Keratinocyte (primary cell): ENCODE measurements at regions not wholly inside any gene's neighbourhood (a gene's known extent, or its start where the extent isn't known, plus 50 kb on each side); places are given as distances from the start of the nearest gene placed in this dataset.

Experiments
- DNase-seq: peaks from one replicate; pipeline ENCODE4 v3.0.0-alpha.2; 2011; ENCODE audit warnings: low read depth, missing footprints, low spot score
- FAIRE-seq: peaks from 2 replicates; lab custom pipeline; 2011; peaks lifted over from hg19 to GRCh38; lab: Jason Lieb, UNC
- H2AFZ ChIP-seq: 2 replicates; pipeline ENCODE4 v1.6.0; 2012; ENCODE audit warnings: low read length, control low read depth, inconsistent platforms; ENCODE audit not compliant: control insufficient read depth
- H3K27ac ChIP-seq: 2 replicates; pipeline ENCODE4 v1.5.1; 2011; ENCODE audit warnings: low read length; ENCODE audit not compliant: control insufficient read depth, insufficient read depth
- H3K27me3 ChIP-seq: 3 replicates; pipeline ENCODE4 v1.6.0; 2011; ENCODE audit warnings: low read length; ENCODE audit not compliant: control insufficient read depth, insufficient read depth; ENCODE audit errors: extremely low read depth
- H3K36me3 ChIP-seq, 2 experiments: 2 replicates in 1 of 2; 3 replicates in 1 of 2; pipeline ENCODE4 v1.5.1; 2011; ENCODE audit warnings: low read length in 2 of 2, mild to moderate bottlenecking in 1 of 2; ENCODE audit not compliant: control insufficient read depth in 2 of 2, insufficient read depth in 2 of 2; ENCODE audit errors: extremely low read depth in 1 of 2
- H3K4me1 ChIP-seq: 3 replicates; pipeline ENCODE4 v1.5.1; 2011; ENCODE audit warnings: low read length; ENCODE audit not compliant: control insufficient read depth, insufficient read depth; ENCODE audit errors: extremely low read depth
- H3K4me2 ChIP-seq: 3 replicates; pipeline ENCODE4 v1.6.0; 2011; ENCODE audit warnings: low read depth, low read length; ENCODE audit not compliant: control insufficient read depth, insufficient read depth; ENCODE audit errors: extremely low read depth
- H3K4me3 ChIP-seq, 3 experiments: fragments of 200-600 bp in 1 of 3; sonication (generic) in 1 of 3; 2 replicates in 2 of 3; 3 replicates in 1 of 3; pipeline ENCODE4 v1.5.1; 2011 to 2016; ENCODE audit warnings: low read length in 3 of 3, mild to moderate bottlenecking in 3 of 3, control low read depth in 2 of 3, inconsistent platforms in 1 of 3, low read depth in 1 of 3, mixed read lengths in 1 of 3, mixed run types in 1 of 3, moderate library complexity in 1 of 3; ENCODE audit not compliant: control insufficient read depth in 2 of 3, insufficient read depth in 2 of 3; ENCODE audit errors: extremely low read depth in 1 of 3
- H3K79me2 ChIP-seq: 2 replicates; pipeline ENCODE4 v1.6.0; 2012; ENCODE audit warnings: low read length; ENCODE audit not compliant: control insufficient read depth, insufficient read depth
- H3K9ac ChIP-seq: 3 replicates; pipeline ENCODE4 v1.6.0; 2011; ENCODE audit warnings: low read length; ENCODE audit not compliant: control insufficient read depth, insufficient read depth; ENCODE audit errors: extremely low read depth
- H3K9me1 ChIP-seq: 3 replicates; pipeline ENCODE4 v1.6.0; 2011; ENCODE audit warnings: low read length; ENCODE audit not compliant: control insufficient read depth, insufficient read depth; ENCODE audit errors: extremely low read depth
- H3K9me3 ChIP-seq: 2 replicates; pipeline ENCODE4 v1.5.1; 2012; ENCODE audit warnings: low read depth, low read length; ENCODE audit not compliant: control insufficient read depth
- H4K20me1 ChIP-seq: 3 replicates; pipeline ENCODE4 v1.6.0; 2011; ENCODE audit warnings: low read length; ENCODE audit not compliant: control insufficient read depth, insufficient read depth; ENCODE audit errors: extremely low read depth
- CTCF ChIP-seq, 3 experiments: IDR thresholded peaks in 1 of 3; conservative IDR thresholded peaks in 1 of 3; optimal IDR thresholded peaks in 1 of 3; 2 replicates in 2 of 3; 3 replicates in 1 of 3; pipeline versions ENCODE3 to v1.5.1; 2011; ENCODE audit warnings: low read length in 3 of 3, mild to moderate bottlenecking in 3 of 3, moderate library complexity in 2 of 3, control low read depth in 1 of 3, inconsistent platforms in 1 of 3; ENCODE audit not compliant: insufficient read depth in 2 of 3; ENCODE audit errors: extremely low read depth in 1 of 3
- EZH2 ChIP-seq: IDR thresholded peaks from one replicate; pipeline ENCODE4 v1.6.1; 2012; ENCODE audit warnings: inconsistent platforms, mild to moderate bottlenecking, low read length, moderate library complexity
- dilution Hi-C: fragments of 300-500 bp; cut with MboI; formaldehyde crosslinking; loops from one replicate; pipeline ENCODE4 v1.7.0; 2020; ENCODE audit warnings: low sequenced_read_pairs; ENCODE audit not compliant: extremely low pct_ligation_motif_present

GRCh38 chr4:23333556-23333945, 556.3 kb downstream of the PPARGC1A start:
- peak overlapping the region; percentile 5 for H3K27ac ChIP-seq
- H3K36me3 ChIP-seq: no peaks in the 10 kb centered on the region
- no peak overlapping the region for H2AFZ ChIP-seq
- TF ChIP-seq CTCF (optimal IDR thresholded peaks at IDR 0.05 in 1 of 3, IDR thresholded peaks at IDR 0.05 in 1 of 3, conservative IDR thresholded peaks at IDR 0.05 in 1 of 3; ENCODE audit: extremely low read depth in 1 of 3, insufficient read depth in 2 of 3, low read length in 3 of 3): no peak
- TF ChIP-seq EZH2: no peak
- DNase-seq (peak; percentile 49), FAIRE-seq (no peak)
- H3K9me1 ChIP-seq: no peaks in the 10 kb centered on the region
- no peaks in the 10 kb centered on the region for H3K9me3 ChIP-seq
- H4K20me1 ChIP-seq: no peaks in the 10 kb centered on the region
- dilution Hi-C loops: no loop called here
- H3K9ac ChIP-seq: no peak overlapping the region
- H3K4me3 ChIP-seq: no peak overlapping the region
- H3K79me2 ChIP-seq: no peaks in the 10 kb centered on the region
- H3K4me2 ChIP-seq: peak overlapping the region; percentile 28
- peaks cover 13% of the 10 kb centered on the region for H3K4me1 ChIP-seq
- no peaks in the 10 kb centered on the region for H3K27me3 ChIP-seq

- dilution Hi-C loops: no loop called here
- TF ChIP-seq CTCF (optimal IDR thresholded peaks at IDR 0.05 in 1 of 3, IDR thresholded peaks at IDR 0.05 in 1 of 3, conservative IDR thresholded peaks at IDR 0.05 in 1 of 3; ENCODE audit: extremely low read depth in 1 of 3, insufficient read depth in 2 of 3, low read length in 3 of 3) (no peak), EZH2 (no peak)
- Histone ChIP-seq H3K4me2 (no peak overlapping the region), H3K79me2 (no peaks in the 10 kb centered on the region), H3K27me3 (no peaks in the 10 kb centered on the region), H3K9me1 (no peaks in the 10 kb centered on the region), H4K20me1 (no peaks in the 10 kb centered on the region), H3K9me3 (no peaks in the 10 kb centered on the region), H3K27ac (no peak overlapping the region), H3K4me3 (no peak overlapping the region), H3K36me3 (no peaks in the 10 kb centered on the region), H3K4me1 (peaks cover 13% of the 10 kb centered on the region), H2AFZ (no peak overlapping the region), H3K9ac (no peak overlapping the region)
- no peak for DNase-seq
- no peak for FAIRE-seq
Measured at GRCh38 chr4:23332313-23332712, 557.5 kb downstream of the PPARGC1A start.
